Natural killer cell treated with Interleukin-12 subunit alpha and Interleukin-12 subunit beta and Interleukin-15 and Interleukin-18, amount 100 ng/mL, for 72 hours (primary cell): ENCODE measurements at regions not wholly inside any gene's neighbourhood (a gene's known extent, or its start where the extent isn't known, plus 50 kb on each side); places are given as distances from the start of the nearest gene placed in this dataset.

Source experiments
- ATAC-seq, 2 donors: fragments of 150-1000 bp; cut with Tn5 transposase in 1 of 2; sonication (Bioruptor Pico), chemical (Tn5 transposase) in 1 of 2; 2 replicates each; pipeline ENCODE4 v1.10.0; 2021
- DNase-seq: peaks from one replicate; pipeline ENCODE4 v3.0.0; 2022; ENCODE audit warnings: low spot score
- H3K27ac Mint-ChIP-seq, 2 donors: 1 replicate in 1 of 2; 2 replicates in 1 of 2; pipeline ENCODE4 v1.8.0; 2022; ENCODE audit warnings: mixed read lengths in 2 of 2, mild to moderate bottlenecking in 1 of 2, moderate library complexity in 1 of 2
- H3K27me3 Mint-ChIP-seq, 2 donors: 1 replicate in 1 of 2; 2 replicates in 1 of 2; pipeline ENCODE4 v1.8.0; 2022; ENCODE audit warnings: mixed read lengths in 2 of 2
- H3K36me3 Mint-ChIP-seq: one replicate; pipeline ENCODE4 v1.8.0; 2022; ENCODE audit warnings: mixed read lengths
- H3K4me1 Mint-ChIP-seq, 2 donors: 1 replicate in 1 of 2; 2 replicates in 1 of 2; pipeline ENCODE4 v1.8.0; 2022; ENCODE audit warnings: low read depth in 2 of 2, mixed read lengths in 2 of 2, mild to moderate bottlenecking in 1 of 2
- H3K4me3 Mint-ChIP-seq: one replicate; pipeline ENCODE4 v1.8.0; 2022; ENCODE audit warnings: mixed read lengths
- H3K9me3 Mint-ChIP-seq: 2 replicates; pipeline ENCODE4 v1.8.0; 2022; ENCODE audit warnings: mixed read lengths

DNA sequence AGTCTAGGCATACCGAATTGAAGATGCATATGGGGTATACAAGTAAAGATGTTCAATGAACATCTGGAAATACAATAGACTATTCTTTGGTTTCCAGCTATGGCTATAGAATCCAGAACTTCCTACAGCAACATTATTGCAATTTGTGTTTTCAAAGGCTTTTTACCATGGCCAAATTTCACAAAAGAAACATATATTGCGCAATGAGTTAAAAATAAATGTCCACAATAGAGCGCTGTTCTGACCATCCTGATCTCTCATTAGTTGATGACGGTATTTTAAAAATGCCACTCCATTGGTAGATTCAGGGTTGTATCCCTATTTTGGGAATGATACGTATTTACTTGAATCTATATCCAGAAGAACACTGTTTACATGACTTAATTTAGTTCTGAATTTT lies 139.2 kb downstream of the LINC00632 start:
- H3K4me3 Mint-ChIP-seq, result no peak overlapping the region
- peaks cover 0 to 9% of the 10 kb centered on the region in 2 donors for H3K27me3 Mint-ChIP-seq
- no peak overlapping the region for H3K27ac Mint-ChIP-seq
- ATAC-seq (no peak), DNase-seq (no peak)
- no peaks in the 10 kb centered on the region for H3K9me3 Mint-ChIP-seq
- no peaks in the 10 kb centered on the region for H3K36me3 Mint-ChIP-seq
- H3K4me1 Mint-ChIP-seq, result no peaks in the 10 kb centered on the region

DNA sequence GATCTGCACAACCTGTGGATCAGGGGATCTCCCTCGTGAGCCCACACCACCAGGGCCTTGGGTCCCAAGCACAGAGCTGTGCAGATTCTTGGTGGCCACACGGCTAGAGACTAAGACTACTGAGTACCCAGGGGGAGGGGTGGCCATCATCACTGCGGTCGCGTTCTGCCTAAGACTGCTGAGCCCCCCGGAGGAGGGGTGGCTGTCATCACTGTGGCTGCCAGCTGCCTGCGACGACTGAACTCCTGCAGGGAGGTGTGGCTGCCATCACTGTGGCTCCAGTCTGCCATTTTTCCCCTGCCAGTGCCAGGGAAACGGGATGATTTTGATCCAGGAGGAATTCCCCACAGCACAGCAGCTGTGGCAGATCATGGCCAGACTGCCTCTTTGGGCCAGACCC lies 141.7 kb upstream of the SPANXB1 start:
- no peaks in the 10 kb centered on the region for H3K4me1 Mint-ChIP-seq
- DNase-seq, result no peak
- no peak overlapping the region for H3K27ac Mint-ChIP-seq
- H3K9me3 Mint-ChIP-seq, result no peaks in the 10 kb centered on the region
- H3K27me3 Mint-ChIP-seq, result peaks cover 0 to 3% of the 10 kb centered on the region in 2 donors
- ATAC-seq, result peak in 1 of 2 donors; percentile 43
- no peaks in the 10 kb centered on the region for H3K36me3 Mint-ChIP-seq
- no peak overlapping the region for H3K4me3 Mint-ChIP-seq

DNA sequence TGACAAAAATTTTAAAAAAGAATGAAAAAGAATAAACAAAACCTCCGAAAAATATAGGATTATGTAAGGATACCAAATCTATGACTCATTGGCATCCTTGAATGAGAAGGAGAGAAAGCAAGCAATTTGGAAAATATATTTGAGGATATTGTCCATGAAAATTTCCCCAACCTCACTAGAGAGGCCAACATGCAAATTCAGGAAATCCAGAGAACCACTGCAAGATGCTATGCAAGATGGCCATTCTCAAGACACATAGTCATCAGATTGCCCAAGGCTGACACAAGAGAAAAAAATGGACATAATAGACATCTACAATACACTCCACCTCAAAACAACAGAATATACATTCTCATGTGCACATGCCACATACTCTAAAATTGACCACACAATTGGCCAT lies 135.9 kb upstream of the SPANXB1 start:
- no peak overlapping the region for H3K4me3 Mint-ChIP-seq
- H3K27ac Mint-ChIP-seq, result no peak overlapping the region
- no peaks in the 10 kb centered on the region for H3K36me3 Mint-ChIP-seq
- H3K27me3 Mint-ChIP-seq, result peaks cover 0 to 6% of the 10 kb centered on the region in 2 donors
- H3K9me3 Mint-ChIP-seq, result no peaks in the 10 kb centered on the region
- no peak for DNase-seq
- ATAC-seq, result no peak
- no peaks in the 10 kb centered on the region for H3K4me1 Mint-ChIP-seq

DNA sequence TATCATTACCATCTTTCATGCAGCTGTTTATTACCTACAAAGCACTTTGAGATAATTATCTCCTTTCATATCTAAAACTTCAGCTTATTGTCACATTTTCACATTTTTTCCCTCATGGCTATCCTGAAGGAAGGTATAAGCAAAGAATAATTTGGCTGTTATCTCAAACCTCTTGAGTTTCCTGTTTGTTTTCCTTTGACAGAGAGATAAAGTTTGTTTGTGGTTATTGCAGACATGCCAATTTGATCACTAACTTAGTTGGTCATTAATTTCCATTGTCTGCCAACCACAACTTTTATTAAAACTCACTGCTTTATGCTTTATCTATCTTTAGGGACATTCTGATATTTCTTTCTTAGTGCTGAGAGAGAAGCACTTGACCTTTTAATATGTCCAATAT lies 89.8 kb upstream of the SPANXB1 start:
- Mint-ChIP-seq H3K27me3 (peaks cover 0 to 13% of the 10 kb centered on the region in 2 donors), H3K9me3 (no peaks in the 10 kb centered on the region), H3K4me3 (no peak overlapping the region), H3K4me1 (peaks cover 2 to 7% of the 10 kb centered on the region in 2 donors), H3K27ac (no peak overlapping the region), H3K36me3 (peaks cover 3% of the 10 kb centered on the region)
- DNase-seq (no peak), ATAC-seq (no peak)

DNA sequence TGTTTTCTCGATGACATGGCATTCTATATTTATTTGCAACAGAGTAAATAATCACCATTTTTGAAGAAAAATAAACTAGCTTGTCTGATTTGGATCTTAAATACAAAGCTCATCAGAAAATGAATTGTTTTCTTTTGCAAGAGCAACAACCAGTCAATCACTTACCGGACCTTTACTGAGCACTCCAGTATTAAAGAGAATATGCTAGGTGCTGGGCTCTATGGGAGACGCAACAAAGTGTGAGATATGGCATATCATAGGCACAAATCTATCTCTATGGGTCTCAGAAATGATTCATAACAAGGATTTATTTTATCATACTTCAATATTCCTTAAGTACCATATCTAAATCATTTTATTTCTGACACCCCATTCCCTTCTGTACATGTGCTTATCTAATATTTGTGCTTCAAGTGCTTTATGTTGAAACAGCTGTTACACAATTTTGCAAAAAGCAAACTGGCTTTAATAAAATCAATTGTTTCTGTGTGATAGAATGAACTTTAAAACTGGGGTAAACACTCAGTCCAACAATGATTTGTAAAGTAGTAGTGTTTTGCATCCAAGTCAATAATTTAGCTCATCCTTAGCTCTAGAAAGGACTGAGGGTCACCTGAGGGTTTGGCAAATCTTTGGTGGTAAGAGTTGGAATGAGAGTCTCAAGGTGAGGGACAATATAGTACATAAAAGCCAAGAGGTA lies 88.4 kb upstream of the SPANXB1 start:
- peaks cover 0 to 10% of the 10 kb centered on the region in 2 donors for H3K27me3 Mint-ChIP-seq
- DNase-seq (no peak), ATAC-seq (no peak)
- peaks cover 7 to 13% of the 10 kb centered on the region in 2 donors for H3K4me1 Mint-ChIP-seq
- no peak overlapping the region for H3K27ac Mint-ChIP-seq
- no peak overlapping the region for H3K4me3 Mint-ChIP-seq
- H3K9me3 Mint-ChIP-seq, result no peaks in the 10 kb centered on the region
- H3K36me3 Mint-ChIP-seq, result peaks cover 4% of the 10 kb centered on the region

DNA sequence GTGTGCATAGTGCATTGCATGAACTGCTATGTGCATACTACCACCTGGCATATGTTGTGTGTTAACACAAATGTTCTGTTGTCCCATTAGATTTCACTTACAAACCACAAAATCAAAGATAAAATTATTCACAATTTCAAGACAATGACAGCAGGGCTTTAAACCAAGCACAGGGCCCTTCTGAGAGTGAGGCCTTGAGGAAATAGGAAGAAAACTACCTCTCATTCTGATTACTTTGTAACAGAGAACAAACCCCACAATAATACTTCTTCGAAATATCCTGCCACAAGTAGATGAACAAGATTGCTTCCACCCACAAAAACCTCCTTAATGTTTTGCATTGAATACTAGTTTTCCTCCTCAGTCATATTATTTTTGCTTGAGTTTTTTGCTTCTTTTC lies 85.5 kb upstream of the SPANXB1 start:
- Mint-ChIP-seq H3K27ac (peak overlapping the region in 1 of 2 donors; percentile 95), H3K36me3 (peaks cover 4% of the 10 kb centered on the region), H3K4me3 (peak overlapping the region; percentile 84), H3K4me1 (peaks cover 7 to 13% of the 10 kb centered on the region in 2 donors), H3K27me3 (peaks cover 0 to 9% of the 10 kb centered on the region in 2 donors), H3K9me3 (no peaks in the 10 kb centered on the region)
- DNase-seq (no peak), ATAC-seq (peak in 1 of 2 donors; percentile 53)

DNA sequence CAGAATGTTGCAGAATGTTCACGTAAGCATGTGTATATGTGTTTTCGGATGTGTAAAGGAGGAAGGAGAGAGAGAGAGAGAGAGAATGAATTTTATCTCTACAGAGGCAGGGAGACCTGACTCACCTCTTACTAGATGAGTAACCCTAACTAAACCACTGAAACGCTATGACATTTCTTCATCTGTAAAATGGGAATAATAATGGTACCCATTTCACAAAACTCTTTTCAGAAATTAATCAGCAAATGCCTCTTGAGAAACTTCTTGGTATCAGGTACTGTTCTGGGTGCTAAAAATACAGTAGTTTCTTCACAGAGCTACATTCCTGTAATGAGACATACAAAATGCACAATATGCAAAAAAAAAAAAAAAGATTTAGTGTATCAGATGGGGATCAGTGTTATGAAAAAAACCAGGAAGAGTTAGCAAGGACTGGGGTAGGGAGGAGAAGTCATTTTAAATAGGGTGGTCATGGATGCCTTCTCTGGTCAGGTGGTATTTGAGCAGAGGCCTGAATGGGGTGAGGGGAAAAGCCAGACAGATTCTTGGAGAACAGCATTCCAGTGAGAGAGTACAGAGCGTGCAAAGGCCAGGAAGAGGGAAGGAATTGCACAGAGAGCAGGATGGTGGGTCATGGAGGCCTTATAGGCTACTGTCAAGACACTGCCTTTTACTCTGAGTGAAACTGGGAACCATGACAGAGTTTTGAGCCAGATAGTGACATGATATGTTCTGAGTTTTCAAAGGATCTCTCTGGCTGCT lies 84.9 kb upstream of the SPANXB1 start:
- H3K4me3 Mint-ChIP-seq, result peak overlapping the region; percentile 84
- H3K27me3 Mint-ChIP-seq, result peaks cover 0 to 9% of the 10 kb centered on the region in 2 donors
- peaks cover 7 to 13% of the 10 kb centered on the region in 2 donors for H3K4me1 Mint-ChIP-seq
- H3K27ac Mint-ChIP-seq, result peak overlapping the region in 1 of 2 donors; percentile 95
- ATAC-seq (peak; percentile 59 to 67), DNase-seq (no peak)
- peaks cover 4% of the 10 kb centered on the region for H3K36me3 Mint-ChIP-seq
- H3K9me3 Mint-ChIP-seq, result no peaks in the 10 kb centered on the region

DNA sequence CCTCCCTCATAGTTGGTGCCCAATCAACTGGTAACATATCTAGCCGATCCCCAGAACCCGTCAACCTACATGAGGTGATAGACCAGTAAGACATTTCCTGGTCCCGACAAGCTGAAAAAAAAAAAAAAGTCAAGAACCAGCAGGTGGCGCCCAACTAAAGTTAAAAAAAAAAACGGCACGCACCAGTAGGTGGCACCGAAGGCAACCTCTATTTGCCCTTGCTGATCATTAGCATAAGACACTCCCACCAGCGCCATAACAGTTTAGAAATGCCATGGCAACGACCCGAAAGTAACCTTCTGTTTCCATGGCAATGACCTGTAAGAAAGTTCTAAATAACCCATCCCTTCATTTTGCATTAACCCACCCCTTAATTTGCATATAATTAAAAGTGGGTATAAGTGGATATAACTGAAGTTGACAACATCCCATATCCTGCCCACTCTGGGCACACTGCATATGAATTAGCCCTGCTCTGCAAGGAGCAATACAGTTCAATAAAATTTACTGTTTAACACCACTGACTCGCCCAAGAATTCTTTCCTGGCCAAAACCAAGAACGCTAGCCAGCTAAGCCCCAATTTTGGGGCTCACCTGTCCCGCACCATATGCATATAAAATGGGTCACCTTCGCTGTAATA lies 83.9 kb upstream of the SPANXB1 start:
- H3K36me3 Mint-ChIP-seq, result peaks cover 4% of the 10 kb centered on the region
- H3K4me3 Mint-ChIP-seq, result peak overlapping the region; percentile 84
- peak overlapping the region in 1 of 2 donors; percentile 95 for H3K27ac Mint-ChIP-seq
- DNase-seq (no peak), ATAC-seq (peak in 1 of 2 donors; percentile 67)
- H3K27me3 Mint-ChIP-seq, result peaks cover 0 to 9% of the 10 kb centered on the region in 2 donors
- H3K4me1 Mint-ChIP-seq, result peaks cover 7 to 13% of the 10 kb centered on the region in 2 donors
- no peaks in the 10 kb centered on the region for H3K9me3 Mint-ChIP-seq

DNA sequence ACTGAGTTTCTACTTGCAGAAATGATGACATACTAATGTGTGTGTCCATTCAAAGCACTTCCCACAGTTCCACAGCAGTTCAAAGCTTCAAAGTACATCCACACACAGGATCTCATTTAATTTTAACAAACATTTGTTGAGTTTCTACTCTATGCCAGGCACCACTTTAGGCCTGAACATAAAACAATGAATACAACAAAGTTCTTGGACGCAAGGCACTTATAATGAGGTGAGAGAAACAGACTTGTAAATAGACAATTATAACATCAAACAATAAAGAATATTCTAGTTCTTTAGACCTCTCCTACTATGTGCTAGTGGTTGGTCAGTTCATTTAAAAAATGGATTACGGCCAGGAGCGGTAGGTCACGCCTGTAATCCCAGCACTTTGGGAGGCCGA lies 82.0 kb upstream of the SPANXB1 start:
- peaks cover 0 to 5% of the 10 kb centered on the region in 2 donors for H3K27me3 Mint-ChIP-seq
- H3K4me3 Mint-ChIP-seq, result no peak overlapping the region
- H3K36me3 Mint-ChIP-seq, result peaks cover 4% of the 10 kb centered on the region
- peaks cover 7 to 13% of the 10 kb centered on the region in 2 donors for H3K4me1 Mint-ChIP-seq
- ATAC-seq (no peak), DNase-seq (no peak)
- H3K27ac Mint-ChIP-seq, result no peak overlapping the region
- no peaks in the 10 kb centered on the region for H3K9me3 Mint-ChIP-seq

DNA sequence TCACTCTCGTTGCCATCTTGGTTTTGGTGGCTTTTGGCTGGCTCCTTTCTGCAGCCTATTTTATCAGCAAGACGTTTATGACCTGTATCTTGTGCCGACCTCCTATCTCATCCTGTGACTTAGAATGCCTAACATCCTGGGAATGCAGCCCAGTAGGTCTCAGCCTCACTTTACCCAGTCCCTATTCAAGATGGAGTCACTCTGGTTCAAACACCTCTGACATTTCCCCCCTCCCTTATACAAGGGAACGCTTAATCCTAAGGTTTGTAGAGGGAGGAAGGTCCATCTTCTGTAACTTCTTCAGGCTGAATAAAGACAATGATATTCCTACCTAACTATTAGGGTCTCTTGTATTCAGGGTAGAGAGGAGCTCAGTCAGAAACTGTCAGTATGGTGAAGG lies 79.3 kb upstream of the SPANXB1 start:
- no peaks in the 10 kb centered on the region for H3K36me3 Mint-ChIP-seq
- peaks cover under 1% of the 10 kb centered on the region in 2 donors for H3K4me1 Mint-ChIP-seq
- ATAC-seq, result no peak
- no peak for DNase-seq
- no peak overlapping the region for H3K27ac Mint-ChIP-seq
- H3K9me3 Mint-ChIP-seq, result no peaks in the 10 kb centered on the region
- no peak overlapping the region for H3K4me3 Mint-ChIP-seq
- peaks cover 0 to 2% of the 10 kb centered on the region in 2 donors for H3K27me3 Mint-ChIP-seq

DNA sequence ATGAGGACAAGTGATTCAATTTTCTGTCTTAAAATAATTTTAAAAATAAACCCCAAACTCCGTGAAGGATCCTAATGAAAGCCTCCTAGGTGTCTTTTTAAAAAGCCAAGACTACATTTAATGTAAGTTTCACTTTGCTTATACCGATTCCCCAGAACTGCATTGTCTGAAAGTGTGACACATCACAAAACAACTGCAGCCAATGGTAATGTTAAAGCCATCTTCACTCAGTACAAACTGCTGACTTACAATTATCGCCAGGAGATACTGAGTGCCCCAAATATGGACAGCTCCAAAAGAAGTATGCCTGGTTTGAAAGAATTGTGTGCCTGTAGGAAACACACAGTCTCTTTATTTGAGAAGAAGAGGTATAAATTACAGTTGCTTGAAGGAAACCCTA lies 73.7 kb upstream of the SPANXB1 start:
- Mint-ChIP-seq H3K36me3 (no peaks in the 10 kb centered on the region), H3K9me3 (no peaks in the 10 kb centered on the region)
- no peak for ATAC-seq

DNA sequence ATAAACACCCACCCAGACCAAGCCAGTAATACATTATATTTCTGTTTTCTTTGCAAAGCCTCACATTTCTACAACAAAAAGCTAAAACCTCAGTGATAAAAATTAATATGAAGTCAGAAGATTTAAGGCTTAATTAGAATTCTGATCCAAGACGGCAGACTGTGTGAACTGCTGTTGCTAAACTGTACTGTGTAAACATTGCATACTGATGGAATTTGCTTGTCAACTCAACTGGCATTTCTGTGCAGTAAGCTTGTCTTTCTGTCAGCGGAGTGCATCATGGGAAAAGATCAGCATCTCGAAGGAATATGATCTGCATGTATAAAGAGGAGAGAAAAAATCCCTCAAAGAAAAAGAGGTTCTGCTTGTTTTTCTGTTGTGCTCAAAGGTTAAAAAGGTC lies 69.4 kb upstream of the SPANXB1 start:
- peaks cover 0 to 6% of the 10 kb centered on the region in 2 donors for H3K27me3 Mint-ChIP-seq
- H3K9me3 Mint-ChIP-seq, result no peaks in the 10 kb centered on the region
- no peaks in the 10 kb centered on the region for H3K36me3 Mint-ChIP-seq
- no peak overlapping the region for H3K27ac Mint-ChIP-seq
- no peak overlapping the region for H3K4me3 Mint-ChIP-seq
- DNase-seq (no peak), ATAC-seq (no peak)
- no peaks in the 10 kb centered on the region for H3K4me1 Mint-ChIP-seq

More for the DNA sequence above, 73.7 kb upstream of the SPANXB1 start:
- DNase-seq, result no peak
- Mint-ChIP-seq H3K4me1 (no peaks in the 10 kb centered on the region), H3K27me3 (peaks cover 0 to 6% of the 10 kb centered on the region in 2 donors), H3K27ac (no peak overlapping the region), H3K4me3 (no peak overlapping the region)

DNA sequence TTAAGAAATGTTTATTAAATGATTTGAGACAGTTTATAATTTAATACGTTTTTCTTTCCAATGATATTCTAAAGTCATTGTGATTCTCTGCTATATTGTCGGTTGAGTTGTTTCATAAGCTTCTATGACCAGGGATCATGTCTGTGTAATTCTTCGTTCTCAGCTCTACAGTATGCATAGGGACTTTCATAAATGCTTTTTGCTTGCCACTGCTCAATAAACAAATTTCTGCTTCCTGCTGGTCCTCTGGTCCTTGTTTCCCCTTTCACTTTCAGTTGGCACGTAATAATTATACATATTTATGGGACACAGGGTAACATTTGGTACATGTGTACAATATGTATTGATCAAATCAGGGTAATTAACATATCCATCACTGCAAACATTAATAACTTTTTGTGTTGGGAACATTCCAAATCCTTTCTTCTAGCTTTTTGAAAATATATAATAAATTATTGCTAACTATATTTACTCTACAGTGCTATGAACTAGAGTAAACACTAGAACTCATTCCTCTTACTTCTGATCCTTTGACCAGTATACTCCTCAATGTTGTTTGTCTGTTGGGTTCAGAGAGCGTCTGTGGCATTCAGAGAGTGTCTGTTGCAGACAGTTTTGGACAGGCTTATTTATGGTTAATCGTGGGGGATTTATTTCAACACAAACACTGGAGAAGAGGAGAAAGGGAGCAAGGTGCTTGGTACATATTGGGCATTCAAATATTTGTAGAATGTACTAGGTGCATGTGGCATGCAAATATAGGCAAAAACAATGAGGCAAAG lies 68.3 kb upstream of the SPANXB1 start:
- peaks cover 0 to 9% of the 10 kb centered on the region in 2 donors for H3K27me3 Mint-ChIP-seq
- no peak for DNase-seq
- no peak for ATAC-seq
- no peak overlapping the region for H3K27ac Mint-ChIP-seq
- H3K9me3 Mint-ChIP-seq, result no peaks in the 10 kb centered on the region
- no peaks in the 10 kb centered on the region for H3K36me3 Mint-ChIP-seq
- H3K4me3 Mint-ChIP-seq, result no peak overlapping the region
- H3K4me1 Mint-ChIP-seq, result no peaks in the 10 kb centered on the region
